Activated CD4-positive, alpha-beta T cell treated with anti-CD3 and anti-CD28 coated beads for 1 hour (primary cell): ENCODE measurements at regions not wholly inside any gene's neighbourhood (a gene's known extent, or its start where the extent isn't known, plus 50 kb on each side); places are given as distances from the start of the nearest gene placed in this dataset.

Experiments used
- DNase-seq: peaks from one replicate; pipeline ENCODE4 v3.0.0-alpha.2; 2020

DNA sequence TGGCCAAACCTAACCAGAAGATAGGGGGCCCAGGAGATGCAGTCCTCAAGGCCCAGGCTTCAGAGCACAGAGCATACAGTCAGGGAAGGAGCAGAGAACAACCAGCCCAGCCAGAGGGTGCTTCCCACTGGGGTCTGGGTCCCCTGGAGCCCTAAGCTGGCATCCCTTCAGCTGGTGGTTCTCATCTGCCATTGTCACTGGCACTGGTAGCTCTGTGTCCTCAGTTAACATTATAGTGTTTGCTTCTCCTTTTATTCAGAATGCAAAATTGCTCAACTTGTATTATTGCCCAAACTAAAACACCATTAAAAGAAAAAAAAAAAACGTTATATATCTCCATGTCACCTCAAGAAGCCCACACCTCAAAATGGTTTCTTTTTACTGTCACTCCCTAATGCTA, 219.2 kb downstream of the ENC1 start:
- no peak for DNase-seq

DNA sequence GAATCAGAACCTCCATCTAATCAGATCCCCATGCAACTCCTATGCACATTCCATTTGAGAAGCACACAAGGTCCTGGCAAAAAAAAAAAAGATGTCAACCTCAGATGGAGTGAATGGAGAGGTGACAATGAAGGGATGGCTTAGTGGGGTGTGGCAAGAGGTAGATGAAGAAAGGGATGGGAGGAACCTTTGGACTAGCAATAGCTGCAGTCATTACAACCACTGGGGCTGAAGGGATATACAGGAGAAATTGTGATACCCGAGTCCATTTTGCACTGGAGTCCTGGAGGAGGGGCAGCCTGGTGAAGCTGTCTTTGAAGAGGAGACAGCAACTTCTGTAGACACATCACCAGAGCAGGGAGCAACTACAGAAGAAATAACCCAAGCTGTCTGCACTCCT, 219.6 kb downstream of the ENC1 start:
- no peak for DNase-seq

DNA sequence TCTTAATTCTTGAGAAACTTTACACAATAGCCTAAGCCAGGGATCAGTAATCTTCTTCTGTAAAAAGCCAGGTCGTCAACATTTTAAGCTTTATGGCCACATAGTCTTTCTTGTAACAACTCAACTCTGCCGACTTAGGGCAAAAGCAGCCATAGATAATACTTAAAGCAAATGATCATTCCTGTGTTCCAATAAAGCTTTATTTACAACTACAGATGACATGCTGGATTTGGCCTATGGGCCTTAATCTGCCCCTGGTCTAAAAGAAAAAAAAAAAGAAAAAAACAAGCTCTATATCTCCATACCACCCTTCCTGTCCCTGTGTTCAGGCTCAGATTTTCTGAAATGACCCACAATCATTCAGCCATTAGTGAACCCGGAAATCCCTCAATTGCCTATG, 220.3 kb downstream of the ENC1 start:
- no peak for DNase-seq

DNA sequence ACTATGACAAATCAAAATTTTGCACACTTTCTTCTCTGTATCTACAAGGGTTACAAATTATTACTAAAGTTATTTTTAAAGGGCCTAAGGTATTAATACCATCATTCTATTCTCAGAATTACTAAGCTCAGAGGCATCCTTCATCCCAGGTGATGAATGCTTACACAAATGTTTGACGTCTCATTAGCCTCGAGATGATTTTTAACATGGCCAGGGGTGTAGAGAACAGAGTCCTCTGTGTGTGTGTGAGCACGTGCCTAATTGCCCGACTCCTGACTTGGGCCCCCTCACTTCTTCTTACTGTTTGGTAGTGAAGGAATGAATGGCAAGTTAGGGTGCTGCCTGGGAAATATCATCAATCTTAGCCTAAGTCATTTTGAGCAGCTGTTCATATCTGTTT, 221.1 kb downstream of the ENC1 start:
- DNase-seq: no peak

DNA sequence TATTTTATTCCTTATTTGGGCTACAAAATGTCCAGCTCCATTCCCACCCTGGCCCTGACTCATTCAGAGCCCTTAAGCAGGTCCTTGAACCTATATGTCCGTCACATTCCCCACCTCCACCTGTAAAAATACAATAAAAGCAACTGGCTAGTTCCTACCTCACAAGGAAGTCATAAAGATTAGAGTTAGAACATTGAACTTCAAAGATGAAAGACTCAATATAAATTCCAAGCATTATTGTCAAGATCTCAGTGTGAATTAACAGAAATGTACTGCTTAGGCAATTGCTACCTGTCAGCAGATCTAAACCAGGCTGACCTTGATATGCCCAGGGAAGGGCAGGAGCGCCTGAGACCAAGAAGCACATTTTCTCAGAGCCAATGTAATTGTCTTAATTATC, 221.8 kb downstream of the ENC1 start:
- DNase-seq: no peak

DNA sequence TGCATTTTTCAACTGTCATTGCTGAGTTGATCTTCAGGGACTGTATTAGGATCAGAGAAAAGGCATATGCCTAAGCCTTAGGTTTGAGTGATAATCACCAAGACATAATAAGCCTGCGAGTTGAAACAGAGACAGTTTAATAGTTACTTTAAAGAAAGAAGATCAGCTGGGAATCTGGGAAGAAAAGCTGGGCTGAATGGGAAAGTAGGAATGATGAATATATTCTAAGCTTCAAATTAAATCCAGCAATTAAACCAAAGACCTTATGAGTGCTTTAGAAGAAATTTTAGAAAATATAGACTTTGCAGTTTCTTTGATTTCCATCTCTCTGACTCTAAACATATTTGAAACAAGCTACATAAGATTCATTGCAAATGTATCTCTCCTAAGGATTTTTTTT, 222.3 kb downstream of the ENC1 start:
- DNase-seq: no peak

DNA sequence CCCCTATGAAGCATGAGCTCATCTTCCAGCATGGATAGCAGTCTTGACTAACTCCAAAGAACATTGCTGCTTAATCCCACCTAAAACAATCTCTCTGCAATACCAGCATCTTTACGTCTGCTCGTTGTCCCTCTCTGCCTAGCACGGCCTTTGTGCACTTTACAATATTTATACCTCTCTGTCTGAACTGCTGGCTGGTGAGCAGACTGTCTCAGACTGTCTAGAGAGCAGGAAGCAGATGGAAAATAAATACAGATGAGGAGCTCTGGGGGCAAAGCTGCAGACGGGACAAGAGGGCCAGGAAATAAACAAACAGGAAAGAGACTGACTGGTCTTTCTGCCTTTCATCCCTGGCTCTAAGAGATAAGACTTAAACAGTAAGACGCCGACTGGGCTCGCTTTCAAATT, 224.8 kb downstream of the ENC1 start:
- no peak for DNase-seq

DNA sequence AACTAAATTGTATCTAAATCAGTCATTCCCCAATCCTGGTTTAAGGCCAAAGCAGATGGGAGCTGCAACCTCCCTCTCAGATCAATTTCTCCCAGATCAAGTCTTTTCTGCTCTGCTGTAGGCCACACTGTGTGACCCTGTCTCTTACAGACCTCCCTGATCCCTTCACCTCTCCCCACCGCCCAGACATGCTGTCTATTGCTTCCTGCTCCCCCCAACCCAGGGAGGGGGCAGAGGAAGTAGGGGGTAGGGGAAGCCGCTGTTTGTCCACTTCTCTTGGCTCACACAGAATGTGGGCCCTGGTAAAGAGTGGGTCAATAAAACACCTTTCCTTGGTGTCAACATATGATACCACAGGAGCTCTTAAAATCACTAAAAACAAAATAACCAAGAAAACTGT, 226.3 kb downstream of the ENC1 start:
- no peak for DNase-seq

DNA sequence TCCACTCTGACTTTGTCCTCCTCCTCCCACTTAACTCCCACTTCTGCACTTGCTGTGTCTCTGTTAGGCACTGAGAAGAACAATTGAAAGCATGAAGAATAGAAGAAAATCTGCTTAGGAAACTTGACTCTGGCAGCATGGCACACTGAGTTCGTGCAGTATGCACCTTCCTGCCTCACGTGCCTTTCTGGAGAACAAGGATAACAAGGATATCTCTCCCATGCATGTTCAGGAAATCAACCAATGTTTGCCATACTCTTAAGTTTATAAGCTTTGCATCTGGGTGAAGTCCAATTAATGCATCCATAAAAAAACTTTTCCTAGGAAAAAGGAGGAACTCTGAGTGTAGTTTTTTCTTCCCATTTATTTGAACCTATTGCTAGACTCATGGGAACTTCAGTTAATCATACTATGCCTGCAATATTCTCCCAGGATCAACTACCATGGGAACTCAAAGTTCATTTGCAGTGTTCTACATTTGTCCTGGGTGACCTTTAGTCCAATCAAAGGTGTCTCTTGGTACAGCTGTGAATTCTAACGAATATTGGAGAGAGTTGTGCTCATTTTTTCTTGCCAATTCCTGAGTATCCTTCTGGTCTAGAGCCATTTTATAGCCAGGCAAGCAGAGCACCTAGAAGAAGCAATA, 227.0 kb downstream of the ENC1 start:
- DNase-seq: no peak

DNA sequence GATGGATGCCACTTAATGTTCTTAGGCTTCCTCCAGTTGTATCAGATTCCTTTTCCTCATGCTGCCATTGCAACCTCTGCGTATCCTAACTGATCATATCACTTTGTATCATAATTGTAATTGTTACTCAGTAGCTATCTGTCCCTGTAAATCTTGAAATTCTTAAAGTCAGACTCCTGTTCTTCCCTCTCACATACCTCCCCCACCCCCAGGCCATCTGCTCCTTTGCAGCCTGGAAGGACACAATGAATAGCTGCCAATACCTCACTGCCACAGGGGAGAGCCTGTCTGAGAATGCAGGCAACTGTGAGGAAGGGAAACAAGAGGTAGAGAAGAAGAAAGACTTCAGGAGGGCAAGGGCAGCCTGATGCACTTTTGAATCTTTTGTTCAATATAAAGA, 228.5 kb downstream of the ENC1 start:
- DNase-seq: no peak

DNA sequence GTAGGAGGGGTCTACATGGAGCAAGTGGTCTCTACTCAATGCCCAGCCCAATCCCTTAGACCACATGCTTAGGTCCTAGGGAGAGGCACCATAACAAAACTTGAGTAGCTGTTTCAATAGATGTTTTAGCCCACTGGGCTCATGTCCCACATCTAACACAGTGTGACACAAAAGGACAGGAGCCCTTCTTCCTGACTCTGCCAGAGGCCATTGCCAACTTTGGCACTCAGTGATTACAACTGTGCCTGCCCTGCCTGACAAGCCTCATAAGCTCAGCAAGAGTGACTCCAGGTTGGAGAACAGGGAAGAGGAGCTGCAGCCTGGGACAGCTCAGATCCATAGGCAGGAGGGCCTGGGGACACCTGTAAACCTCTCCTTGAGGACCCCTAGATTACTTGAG, 230.8 kb downstream of the ENC1 start:
- DNase-seq: no peak

DNA sequence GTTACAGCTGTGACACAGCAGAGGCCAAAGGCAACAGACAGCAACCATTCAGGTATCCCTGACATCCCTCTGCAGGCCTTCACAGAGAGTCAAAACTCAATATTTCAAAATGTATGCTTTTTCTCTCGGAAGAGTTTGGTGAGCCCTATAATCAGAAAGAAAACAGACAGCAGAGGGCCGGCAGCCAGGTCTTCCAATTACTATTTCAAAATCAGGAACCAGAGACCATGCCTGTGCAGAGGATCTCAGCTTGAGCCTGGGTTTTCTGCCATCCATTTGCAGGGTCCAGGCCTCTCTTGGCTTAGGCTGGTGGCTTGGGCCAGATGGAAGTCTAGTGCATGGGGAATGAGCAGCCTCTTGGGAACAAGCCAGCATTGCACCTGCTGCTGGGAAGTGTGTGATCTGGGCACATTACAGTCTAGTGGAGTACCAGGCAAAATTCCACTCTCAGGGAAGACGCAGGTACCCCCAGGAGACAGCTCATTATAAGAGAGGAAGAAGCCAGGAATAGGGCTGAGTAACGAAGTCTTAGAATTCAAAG, 231.3 kb downstream of the ENC1 start:
- no peak for DNase-seq

DNA sequence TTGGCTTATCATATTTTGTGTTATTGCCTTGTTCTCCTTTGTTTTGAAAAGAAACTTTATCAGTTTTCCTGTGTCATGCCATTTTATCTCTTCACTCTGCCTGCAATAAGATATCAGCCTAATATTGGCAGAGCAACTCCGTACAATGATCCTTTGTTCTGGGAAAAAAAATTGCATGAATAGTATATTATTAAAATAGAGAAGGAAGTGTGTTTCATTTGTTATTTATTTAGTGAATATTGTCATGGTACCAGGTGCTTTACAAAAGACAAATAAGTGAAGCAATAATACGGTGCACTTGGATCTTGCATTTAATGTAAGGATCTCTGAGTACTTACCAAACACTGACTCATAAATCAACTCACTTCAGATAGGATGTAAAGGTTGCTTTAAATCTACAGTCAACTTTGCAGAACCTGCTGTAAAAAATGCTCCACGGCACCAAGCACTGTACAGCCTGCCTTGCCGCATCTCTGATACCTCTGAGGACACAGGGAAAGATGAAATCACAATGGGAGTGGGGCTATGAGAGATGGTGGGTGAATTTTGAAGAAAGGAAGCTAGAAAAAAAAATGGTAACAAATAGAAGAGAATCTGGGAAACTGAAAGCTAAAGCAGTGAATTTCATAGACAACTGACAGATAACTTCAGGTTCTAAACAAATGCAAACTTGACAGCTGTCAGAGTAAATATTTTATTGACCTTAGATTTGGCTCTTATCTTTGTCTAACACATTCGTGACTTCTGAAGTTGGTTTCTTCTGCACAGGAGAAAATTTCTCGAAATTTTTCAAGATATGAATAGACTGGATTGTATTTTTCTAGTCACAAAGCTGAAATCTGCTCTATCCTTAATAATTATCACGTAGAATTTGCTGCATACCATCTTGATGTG, 232.1 kb downstream of the ENC1 start:
- no peak for DNase-seq

DNA sequence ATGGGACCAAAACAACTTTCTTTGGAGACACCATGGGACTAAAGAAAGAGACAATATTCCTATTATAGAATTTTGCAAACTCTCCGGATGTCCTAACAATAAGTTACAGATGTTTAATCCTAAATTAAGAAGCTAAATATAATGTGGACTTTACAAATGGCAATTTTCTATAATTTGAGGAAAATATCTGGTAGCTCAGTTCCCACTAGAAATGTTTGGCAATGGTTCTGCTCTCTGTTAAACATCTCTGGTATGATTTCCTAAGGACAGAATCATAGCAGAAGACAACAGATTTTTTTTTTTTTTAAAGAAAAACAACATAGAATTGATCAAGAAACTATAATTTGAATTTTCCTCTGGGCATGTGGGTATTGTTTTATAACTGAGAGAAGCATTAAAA, 232.8 kb downstream of the ENC1 start:
- no peak for DNase-seq

DNA sequence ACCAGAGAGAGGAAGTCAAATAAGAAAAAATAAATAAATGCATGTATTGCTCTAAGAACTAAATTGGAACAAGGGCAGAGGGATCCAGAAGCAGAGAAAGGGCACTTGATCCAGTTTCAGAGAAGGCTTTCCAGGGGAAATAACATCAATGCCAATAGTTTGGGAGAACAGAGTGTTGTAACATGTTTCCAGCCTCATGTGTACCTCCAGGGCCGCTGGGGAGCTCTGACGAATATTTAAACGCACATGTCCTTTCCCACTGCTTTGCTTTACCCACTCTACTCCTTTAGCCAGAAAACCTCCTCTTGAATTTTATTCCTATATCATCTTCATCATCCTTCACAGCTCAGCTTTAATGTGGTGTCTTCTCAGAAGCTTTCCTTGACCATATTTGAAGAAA, 233.7 kb downstream of the ENC1 start:
- DNase-seq: no peak

DNA sequence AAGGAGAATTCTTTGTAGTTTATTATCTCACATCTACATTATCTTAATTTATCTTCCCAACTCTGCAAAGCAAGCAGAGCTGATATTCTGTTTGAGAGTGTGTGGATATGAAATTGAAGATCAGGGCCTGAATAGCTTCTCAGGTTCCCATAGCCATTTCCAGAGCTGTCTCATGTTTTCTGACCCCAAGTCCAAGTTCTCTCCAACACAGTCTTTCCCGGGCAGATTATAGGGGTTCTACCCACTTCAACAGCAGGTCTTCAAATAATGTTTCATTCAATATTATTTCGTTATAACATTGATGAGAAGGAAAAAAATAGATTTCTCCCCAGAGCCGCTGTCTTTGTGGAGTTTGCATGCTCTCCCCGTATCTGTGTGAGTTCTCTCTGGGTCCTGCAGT, 234.9 kb downstream of the ENC1 start:
- DNase-seq: no peak

DNA sequence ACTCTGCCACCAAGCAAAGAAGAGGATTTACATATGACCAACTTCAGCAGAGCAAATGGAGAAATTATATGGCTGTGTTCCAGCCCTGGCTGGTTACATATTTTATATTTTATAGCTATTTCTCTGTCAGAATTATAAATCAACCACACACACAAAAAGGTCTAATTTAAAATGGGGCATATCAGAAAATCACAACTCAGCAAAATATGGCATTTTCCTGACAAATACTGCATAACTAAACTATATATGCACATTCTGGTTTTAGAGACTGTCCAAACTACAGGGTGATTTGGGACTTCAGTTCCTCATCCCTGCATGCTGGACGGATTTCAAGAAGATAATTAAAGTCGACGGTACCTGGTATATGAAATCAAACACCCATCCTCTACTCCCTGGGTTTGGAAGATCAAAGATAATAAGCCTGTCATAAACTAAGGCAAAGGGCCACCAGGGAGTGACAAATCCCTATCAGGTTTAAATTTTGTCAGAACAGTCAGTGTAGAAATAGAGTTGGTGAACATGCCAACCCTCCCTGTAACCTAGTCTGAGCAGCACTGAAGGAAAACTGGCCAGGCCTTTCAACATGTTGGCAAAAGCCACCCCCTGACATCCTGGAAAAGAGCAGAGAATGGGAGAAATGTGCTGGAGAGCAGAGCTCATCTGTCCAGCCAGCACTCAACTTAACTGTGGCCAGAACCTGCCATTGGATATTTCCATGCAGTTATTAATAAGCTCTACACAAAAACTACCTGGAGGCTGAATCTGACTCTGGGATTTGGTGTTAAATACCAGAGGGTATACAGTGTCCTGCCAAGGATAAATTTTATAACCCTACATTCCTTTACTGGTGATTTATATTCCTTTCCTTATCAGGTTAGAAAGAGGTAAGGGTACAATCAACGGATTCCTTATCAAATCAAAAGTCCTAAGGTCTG, 235.7 kb downstream of the ENC1 start:
- DNase-seq: no peak

DNA sequence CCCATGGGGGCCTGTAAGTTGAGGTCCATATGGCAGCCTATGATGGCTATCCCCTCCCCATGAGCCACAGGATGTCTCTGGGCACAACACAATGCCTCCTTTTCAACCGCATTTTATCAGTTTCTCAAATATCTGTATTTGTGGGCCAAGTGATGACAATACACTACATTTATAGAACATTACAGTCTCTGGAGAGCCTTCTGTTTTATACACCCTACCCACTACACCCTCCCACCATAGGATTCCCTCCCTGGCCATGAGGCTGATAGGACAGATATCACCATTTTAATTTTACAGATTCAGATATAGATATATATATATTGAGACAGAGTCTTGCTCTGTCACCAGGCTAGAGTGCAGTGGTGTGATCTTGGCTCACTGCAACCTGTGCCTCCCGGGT, 236.8 kb downstream of the ENC1 start:
- DNase-seq: no peak

DNA sequence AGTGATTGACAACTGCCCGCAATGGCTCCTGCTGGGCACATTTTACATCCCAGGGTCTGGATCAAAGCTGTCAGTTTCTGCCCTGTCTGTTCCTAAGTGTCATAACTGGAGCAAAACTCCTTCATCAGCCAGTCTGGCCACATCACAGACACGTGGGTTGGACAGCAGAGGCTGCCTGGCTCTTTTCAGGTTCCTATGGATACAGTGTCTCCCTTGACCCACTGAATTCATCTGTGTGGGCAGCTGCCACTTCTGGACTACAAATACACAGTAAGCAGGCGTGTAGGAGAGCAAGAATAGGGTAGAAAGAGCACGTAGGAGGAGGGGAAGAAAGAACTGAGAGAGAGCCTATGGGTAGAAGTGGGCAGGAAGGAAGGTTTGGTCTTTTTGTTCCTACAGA, 238.0 kb downstream of the ENC1 start:
- no peak for DNase-seq

DNA sequence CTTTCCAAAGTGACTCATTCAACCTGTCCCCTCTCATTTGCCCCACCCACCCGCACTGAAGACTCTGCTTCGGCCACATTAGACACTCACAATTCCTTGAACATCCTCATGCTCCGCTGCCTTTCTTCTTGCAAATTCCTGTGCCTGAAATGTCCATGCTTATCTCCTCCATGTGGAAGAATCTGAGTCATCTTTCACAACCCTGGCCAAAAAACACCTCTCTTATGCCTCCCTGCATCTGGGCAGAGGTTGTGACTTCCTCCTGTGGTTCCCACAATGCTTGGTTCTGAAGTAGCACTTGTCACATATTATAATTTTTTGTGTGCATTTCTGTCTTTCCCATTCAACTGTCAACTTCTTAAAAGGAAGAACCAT, 238.6 kb downstream of the ENC1 start:
- DNase-seq: no peak

DNA sequence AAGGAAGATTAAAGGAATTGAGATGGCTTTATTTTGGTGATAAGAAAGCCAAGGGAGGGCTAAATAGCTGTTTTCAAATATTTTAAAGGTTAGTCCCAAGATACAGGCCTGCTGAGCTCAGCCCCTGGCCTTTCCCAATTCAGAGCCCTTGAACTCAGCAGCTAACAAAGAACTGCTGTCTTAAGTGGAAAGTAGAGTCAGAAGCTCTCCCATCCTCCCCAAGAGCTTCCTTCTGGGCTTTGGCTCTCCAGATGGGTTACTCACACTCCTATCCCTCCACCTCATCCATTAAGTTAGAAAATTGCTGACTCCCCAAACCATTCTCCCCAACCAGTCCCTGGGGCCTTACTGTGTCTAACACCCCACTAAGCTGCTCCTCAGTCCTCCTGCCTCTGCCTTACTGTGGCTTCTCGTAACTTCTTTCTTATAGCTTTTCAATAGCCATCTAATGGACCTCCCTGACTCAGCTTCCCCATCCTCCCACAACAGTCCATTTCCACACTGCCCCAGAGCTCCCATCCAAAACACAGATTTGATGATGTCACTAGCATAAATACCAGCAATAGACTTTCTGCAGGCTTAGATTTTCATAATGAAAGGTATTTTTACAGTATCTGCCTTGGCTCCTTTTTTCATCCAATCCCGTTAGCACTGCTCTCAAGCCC, 239.1 kb downstream of the ENC1 start:
- DNase-seq: no peak

DNA sequence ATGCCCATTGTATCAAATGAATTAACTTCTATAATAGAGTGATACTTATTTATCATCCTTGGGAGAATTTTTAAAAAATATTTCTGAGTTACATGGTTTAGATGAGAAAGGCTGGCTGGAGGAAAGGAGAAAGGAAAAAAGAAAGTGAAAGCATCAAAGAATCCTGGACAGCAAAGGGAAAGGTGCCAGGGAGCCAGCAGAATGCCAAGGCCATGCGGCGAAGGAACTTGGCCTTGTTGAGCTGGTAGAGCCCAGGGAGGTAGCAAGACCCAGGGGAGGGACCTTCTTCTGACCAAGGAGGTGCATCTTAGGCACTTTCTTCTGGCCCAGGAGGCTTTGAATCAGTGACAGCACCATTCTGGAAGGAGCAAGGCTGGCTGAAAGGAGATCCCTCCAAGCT, 240.5 kb downstream of the ENC1 start:
- no peak for DNase-seq
